Prostate gland (tissue), 2 donors: ENCODE measurements at regions not wholly inside any gene's neighbourhood (a gene's known extent, or its start where the extent isn't known, plus 50 kb on each side); places are given as distances from the start of the nearest gene placed in this dataset.

ENCODE experiments used
- DNase-seq: peaks from one replicate; pipeline ENCODE4 v3.0.0-alpha.2; 2019; ENCODE audit warnings: low spot score
- H3K27ac ChIP-seq, 2 donors: fragments of 200-600 bp; sonication (generic); 2 replicates each; pipeline ENCODE4 v1.5.1; 2017 to 2019
- H3K27me3 ChIP-seq: fragments of 200-600 bp; sonication (generic); replicated peaks from 2 replicates; pipeline ENCODE4 v1.5.1; 2019; ENCODE audit not compliant: insufficient read depth
- H3K36me3 ChIP-seq, 2 donors: fragments of 200-600 bp; sonication (generic); 1 replicate in 1 of 2; 2 replicates in 1 of 2; pipeline versions ENCODE4 v1.5.1 to v1.8.1; 2017 to 2019
- H3K4me1 ChIP-seq: fragments of 200-600 bp; sonication (generic); replicated peaks from 2 replicates; pipeline ENCODE4 v1.5.1; 2019
- H3K4me3 ChIP-seq, 2 donors: fragments of 200-600 bp; sonication (generic); 2 replicates each; pipeline ENCODE4 v1.5.1; 2017 to 2019
- H3K9me3 ChIP-seq: fragments of 200-600 bp; sonication (generic); 2 replicates; pipeline ENCODE4 v1.5.1; 2017
- CTCF ChIP-seq, 4 experiments: fragments of 200-600 bp in 2 of 4; fragments of 450-650 bp in 2 of 4; sonication (generic) in 2 of 4; IDR thresholded peaks; 1 replicate in 3 of 4; 2 replicates in 1 of 4; pipeline ENCODE4 v1.5.1; 2016 to 2019; ENCODE audit warnings: antibody characterized with exemption in 4 of 4, mild to moderate bottlenecking in 2 of 4, moderate library complexity in 2 of 4
- POLR2A ChIP-seq: fragments of 450-650 bp; IDR thresholded peaks from one replicate; pipeline ENCODE4 v1.6.1; 2016; ENCODE audit warnings: antibody characterized with exemption, mild to moderate bottlenecking
- POLR2AphosphoS5 ChIP-seq: sonication (generic); formaldehyde crosslinking; IDR thresholded peaks from one replicate; pipeline ENCODE4 v1.6.1; 2017; ENCODE audit warnings: antibody characterized with exemption
- WGBS: methylation state at CpG from one replicate; pipeline ENCODE4 v1.1.5; 2018; 5-methylcytosine and 5-hydroxymethylcytosine counted together
- intact Hi-C: fragments of 100-400 bp; cut with DNase I; formaldehyde crosslinking; loops from one replicate; pipeline ENCODE4 v1.14.2; 2022

GRCh38 chr9:95574866-95575553 lies 58.2 kb upstream of the PTCH1 start:
- intact Hi-C loops: no loop called here
- no peaks in the 10 kb centered on the region for H3K36me3 ChIP-seq
- no peak for TF ChIP-seq CTCF (IDR thresholded peaks at IDR 0.05)
- TF ChIP-seq POLR2AphosphoS5: no peak
- no peak for TF ChIP-seq POLR2A
- H3K4me3 ChIP-seq: no peak overlapping the region
- DNase-seq: no peak
- H3K27ac ChIP-seq: no peak overlapping the region
- 83% methylated on average over 14 of the region's 14 CpGs for WGBS
- H3K4me1 ChIP-seq: no peaks in the 10 kb centered on the region
- no peaks in the 10 kb centered on the region for H3K9me3 ChIP-seq
- no peaks in the 10 kb centered on the region for H3K27me3 ChIP-seq

GRCh38 chr9:95574176-95574575 lies 57.4 kb upstream of the PTCH1 start:
- 63% methylated on average over 15 of the region's 16 CpGs for WGBS

GRCh38 chr9:95573463-95573862 lies 56.7 kb upstream of the PTCH1 start:
- no peak overlapping the region for H3K4me3 ChIP-seq
- no peak for DNase-seq
- TF ChIP-seq POLR2A (no peak), CTCF (IDR thresholded peaks at IDR 0.05) (no peak), POLR2AphosphoS5 (no peak)
- no peak overlapping the region for H3K27ac ChIP-seq
- 74% methylated on average over 8 of the region's 8 CpGs for WGBS
- no peaks in the 10 kb centered on the region for H3K9me3 ChIP-seq
- no peaks in the 10 kb centered on the region for H3K36me3 ChIP-seq
- intact Hi-C loops: no loop called here
- H3K27me3 ChIP-seq: no peaks in the 10 kb centered on the region
- no peaks in the 10 kb centered on the region for H3K4me1 ChIP-seq

More at GRCh38 chr9:95574176-95574575, 57.4 kb upstream of the PTCH1 start:
- H3K9me3 ChIP-seq: no peaks in the 10 kb centered on the region
- DNase-seq: no peak
- no peaks in the 10 kb centered on the region for H3K4me1 ChIP-seq
- TF ChIP-seq POLR2AphosphoS5 (no peak), POLR2A (no peak), CTCF (IDR thresholded peaks at IDR 0.05) (no peak)
- intact Hi-C loops: no loop called here
- H3K4me3 ChIP-seq: no peak overlapping the region
- no peak overlapping the region for H3K27ac ChIP-seq
- no peaks in the 10 kb centered on the region for H3K27me3 ChIP-seq
- H3K36me3 ChIP-seq: no peaks in the 10 kb centered on the region

GRCh38 chr9:95572381-95573151 lies 55.8 kb upstream of the PTCH1 start:
- DNase-seq: no peak
- H3K9me3 ChIP-seq: no peaks in the 10 kb centered on the region
- H3K4me1 ChIP-seq: no peaks in the 10 kb centered on the region
- TF ChIP-seq POLR2A (no peak), POLR2AphosphoS5 (no peak), CTCF (IDR thresholded peaks at IDR 0.05) (no peak)
- no peaks in the 10 kb centered on the region for H3K27me3 ChIP-seq
- H3K27ac ChIP-seq: no peak overlapping the region
- 90% methylated on average over 25 of the region's 25 CpGs for whole genome bisulfite sequencing
- no peak overlapping the region for H3K4me3 ChIP-seq
- intact Hi-C loops: no loop called here
- no peaks in the 10 kb centered on the region for H3K36me3 ChIP-seq
